GM13976 (cell line): ENCODE measurements at regions not wholly inside any gene's neighbourhood (a gene's known extent, or its start where the extent isn't known, plus 50 kb on each side); places are given as distances from the start of the nearest gene placed in this dataset.
"Not testable (repeated sequence)": the region's sequence is repeated elsewhere in the genome, so short reads cannot be mapped to it uniquely, and the experiment has no call there.

Source experiments
- DNase-seq: peaks from one replicate; pipeline ENCODE4 v3.0.0; 2012; ENCODE audit warnings: low spot score
- CTCF ChIP-seq: IDR thresholded peaks from 2 replicates; pipeline ENCODE4 v1.5.1; 2012; ENCODE audit warnings: borderline replicate concordance, mild to moderate bottlenecking; ENCODE audit not compliant: insufficient read depth; ENCODE audit errors: extremely low read depth, missing control alignments, control extremely low read depth
- in situ Hi-C: fragments of 300-500 bp; cut with MboI; formaldehyde crosslinking; loops from one replicate; pipeline ENCODE4 v1.12.0; 2022; ENCODE audit warnings: low sequenced_read_pairs, mixed read lengths, inconsistent platforms; ENCODE audit not compliant: unreplicated experiment

GRCh38 chr7:8338206-8338605 lies 76.2 kb upstream of the ICA1 start:
- in situ Hi-C loops: no loop called here
- no peak for DNase-seq
- no peak for TF ChIP-seq CTCF

GRCh38 chr7:8343556-8343955 lies 81.6 kb upstream of the ICA1 start:
- no peak for TF ChIP-seq CTCF
- in situ Hi-C loops: no loop called here
- no peak for DNase-seq

- DNase-seq, in situ Hi-C loops: not testable (repeated sequence)
Measured at GRCh38 chr7:8347395-8347794, 85.4 kb upstream of the ICA1 start.

GRCh38 chr7:8351654-8352053 lies 81.8 kb upstream of the NXPH1 start:
- in situ Hi-C loops, DNase-seq: not testable (repeated sequence)

- in situ Hi-C loops: no loop called here
- no peak for DNase-seq
- no peak for TF ChIP-seq CTCF
Measured at GRCh38 chr7:8353991-8354390, 79.4 kb upstream of the NXPH1 start.

- in situ Hi-C loops: no loop called here
- TF ChIP-seq CTCF: no peak
- no peak for DNase-seq
Measured at GRCh38 chr7:8354503-8354902, 78.9 kb upstream of the NXPH1 start.

- no peak for DNase-seq
- TF ChIP-seq CTCF: no peak
- in situ Hi-C loops: no loop called here
Measured at GRCh38 chr7:8356071-8356470, 77.3 kb upstream of the NXPH1 start.

GRCh38 chr7:8357536-8357935 lies 75.9 kb upstream of the NXPH1 start:
- TF ChIP-seq CTCF: no peak
- DNase-seq: no peak
- in situ Hi-C loops: no loop called here
